HG02885 (cell line): ENCODE measurements at regions not wholly inside any gene's neighbourhood (a gene's known extent, or its start where the extent isn't known, plus 50 kb on each side); places are given as distances from the start of the nearest gene placed in this dataset.
"Not testable (repeated sequence)": the region's sequence is repeated elsewhere in the genome, so short reads cannot be mapped to it uniquely, and the experiment has no call there.

Experiments used
- ATAC-seq: cut with Tn5 transposase; IDR thresholded peaks from one replicate; pipeline ENCODE4 v1.9.1; 2021; ENCODE audit warnings: mild to moderate bottlenecking; ENCODE audit not compliant: unreplicated experiment, poor library complexity

GRCh38 chr6:120405947-120406346 lies 928.3 kb downstream of the TBC1D32 start:
- no peak for ATAC-seq

DNA sequence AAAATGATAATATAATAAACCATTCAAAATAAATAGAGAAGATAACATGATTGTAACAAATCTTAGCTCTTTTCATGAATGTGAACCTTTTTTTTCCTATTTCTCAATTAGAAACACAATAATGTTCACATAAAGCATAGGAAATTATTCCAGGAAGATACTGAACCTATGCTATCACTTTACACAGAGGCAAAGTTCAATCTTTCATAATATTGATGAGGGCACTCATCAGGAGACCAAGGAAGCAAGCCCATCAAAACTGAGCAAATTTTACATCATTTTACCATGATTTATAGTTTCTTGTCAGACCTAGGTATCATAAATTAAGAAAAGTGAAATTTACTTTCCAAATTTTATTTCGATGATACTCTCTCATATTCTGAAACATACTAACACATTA lies 938.5 kb downstream of the TBC1D32 start:
- ATAC-seq, result no peak

GRCh38 chr6:120395330-120395729 lies 939.0 kb downstream of the TBC1D32 start:
- ATAC-seq, result no peak

DNA sequence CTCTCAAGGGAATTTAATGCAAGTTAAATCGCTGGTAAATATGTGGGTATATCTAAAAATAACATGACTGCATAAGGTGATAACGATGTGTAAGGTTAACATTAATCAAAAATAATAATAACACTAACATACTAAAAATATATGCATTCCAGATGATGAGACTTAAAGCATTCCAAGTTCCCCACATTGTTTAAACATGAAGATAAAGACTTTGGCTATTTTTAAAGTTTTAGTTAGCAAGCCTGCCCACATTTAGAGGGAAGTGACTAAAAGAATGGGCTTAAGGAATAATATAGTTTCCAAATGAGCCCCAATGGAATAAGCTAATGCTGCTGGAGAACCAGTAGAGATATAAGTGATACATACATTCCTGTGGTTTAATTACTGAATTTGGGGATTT lies 941.3 kb downstream of the TBC1D32 start:
- ATAC-seq, result no peak

- ATAC-seq, result no peak
Measured at GRCh38 chr6:120384671-120385070, 949.6 kb downstream of the TBC1D32 start.

DNA sequence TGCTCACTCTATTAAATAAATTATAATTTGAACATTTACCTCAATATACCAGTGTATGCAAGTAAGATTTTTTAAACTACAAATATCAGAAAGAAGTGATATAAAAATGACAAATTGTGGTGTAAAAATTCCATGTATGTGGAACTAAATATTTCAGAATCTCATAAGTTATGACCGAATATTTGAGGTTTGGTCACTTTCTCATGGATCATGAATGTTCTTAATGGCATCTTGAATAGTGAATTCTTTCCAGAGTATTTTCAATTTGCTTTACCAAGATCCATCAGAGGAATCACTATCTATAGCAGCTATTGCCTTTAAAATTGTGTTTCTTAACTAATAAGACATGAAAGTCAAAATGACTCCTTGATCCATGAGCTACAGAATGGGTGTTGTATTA lies 950.6 kb downstream of the TBC1D32 start:
- no peak for ATAC-seq

- peak; percentile 91 for ATAC-seq
Measured at GRCh38 chr6:120378582-120379220, 955.6 kb downstream of the TBC1D32 start.

GRCh38 chr6:120373185-120373584 lies 961.1 kb downstream of the TBC1D32 start:
- no peak for ATAC-seq

DNA sequence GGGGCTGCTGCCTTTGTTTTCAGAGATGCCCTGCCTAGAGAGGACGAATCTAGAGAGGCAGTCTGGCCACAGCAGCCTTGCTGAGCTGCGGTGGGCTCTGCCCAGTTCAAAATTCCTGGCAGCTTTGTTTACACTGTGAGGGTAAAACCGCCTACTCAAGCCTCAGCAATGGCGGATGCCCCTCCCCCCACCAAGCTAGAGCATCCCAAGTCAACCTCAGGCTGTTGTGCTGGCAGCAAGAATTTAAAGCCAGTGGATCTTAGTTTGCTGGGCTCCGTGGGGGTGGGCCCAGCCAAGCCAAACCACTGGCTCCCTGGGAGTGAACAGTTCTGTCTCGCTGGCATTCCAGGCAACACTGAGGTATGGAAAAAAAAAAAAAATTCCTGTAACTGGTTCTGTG lies 970.9 kb downstream of the TBC1D32 start:
- no peak for ATAC-seq

DNA sequence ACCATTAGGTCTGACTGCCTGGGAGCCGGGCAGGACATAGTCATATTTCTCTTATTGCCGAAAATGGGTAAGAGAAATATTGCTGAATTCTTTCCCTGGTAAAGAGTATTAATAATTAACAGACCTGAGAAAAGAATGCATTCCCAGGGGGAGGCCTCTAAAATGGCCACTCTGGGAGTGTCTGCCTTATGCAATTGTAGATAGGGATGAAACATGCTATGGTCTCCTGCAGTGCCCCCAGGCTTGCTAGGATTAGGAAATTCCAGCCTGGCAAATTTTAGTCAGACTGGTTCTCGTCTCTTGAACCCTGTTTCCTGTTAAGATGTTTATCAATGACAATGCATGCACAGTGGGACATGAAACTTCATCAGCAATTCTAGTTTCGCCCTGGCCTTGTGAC lies 975.7 kb downstream of the TBC1D32 start:
- not testable (repeated sequence) for ATAC-seq

DNA sequence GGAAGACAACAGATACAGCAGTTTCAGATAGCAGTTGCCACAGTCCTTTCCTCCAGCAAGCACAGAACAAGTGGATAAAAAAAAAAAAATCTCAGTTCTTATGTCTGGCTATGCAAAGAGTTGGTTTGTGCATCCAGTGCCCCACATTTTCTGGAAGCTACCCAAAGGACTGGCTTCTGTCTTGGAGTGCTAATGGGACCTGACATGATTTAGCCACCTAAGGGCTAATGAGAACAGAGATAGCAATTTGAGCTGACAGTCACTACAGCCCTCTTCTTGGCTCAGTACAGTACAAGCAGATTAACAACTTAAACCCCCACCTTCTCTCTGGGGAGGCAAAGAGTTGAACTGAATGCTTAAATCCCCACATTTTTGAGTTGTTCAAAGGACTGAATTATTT lies 976.8 kb downstream of the TBC1D32 start:
- no peak for ATAC-seq

DNA sequence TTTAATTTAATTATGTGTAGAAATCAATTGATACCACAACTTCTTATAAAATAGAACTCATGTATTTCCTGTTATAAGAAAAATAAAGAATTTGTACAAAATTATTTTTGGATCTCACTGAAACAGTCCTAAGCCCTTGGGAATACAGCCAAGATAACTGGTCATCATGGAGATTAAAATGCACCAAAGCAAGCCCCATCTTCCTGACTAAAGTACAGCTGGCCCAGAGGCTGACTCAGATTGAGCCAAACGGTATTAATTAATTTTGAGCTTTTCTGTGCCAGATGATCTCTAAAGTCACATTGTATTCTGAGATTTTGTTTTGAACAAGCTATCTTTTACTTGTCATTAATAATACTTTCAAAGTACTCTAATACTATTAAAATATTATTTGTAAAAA lies 978.5 kb downstream of the TBC1D32 start:
- no peak for ATAC-seq

GRCh38 chr6:120354452-120355098 lies 979.7 kb downstream of the TBC1D32 start:
- ATAC-seq, result no peak

GRCh38 chr6:120352491-120352890 lies 981.8 kb downstream of the TBC1D32 start:
- ATAC-seq, result no peak

GRCh38 chr6:120348926-120349325 lies 985.4 kb downstream of the TBC1D32 start:
- ATAC-seq, result no peak

GRCh38 chr6:120328521-120328920 lies 979.0 kb upstream of the MAN1A1 start:
- ATAC-seq, result no peak

GRCh38 chr6:120320481-120321162 lies 971.1 kb upstream of the MAN1A1 start:
- no peak for ATAC-seq

DNA sequence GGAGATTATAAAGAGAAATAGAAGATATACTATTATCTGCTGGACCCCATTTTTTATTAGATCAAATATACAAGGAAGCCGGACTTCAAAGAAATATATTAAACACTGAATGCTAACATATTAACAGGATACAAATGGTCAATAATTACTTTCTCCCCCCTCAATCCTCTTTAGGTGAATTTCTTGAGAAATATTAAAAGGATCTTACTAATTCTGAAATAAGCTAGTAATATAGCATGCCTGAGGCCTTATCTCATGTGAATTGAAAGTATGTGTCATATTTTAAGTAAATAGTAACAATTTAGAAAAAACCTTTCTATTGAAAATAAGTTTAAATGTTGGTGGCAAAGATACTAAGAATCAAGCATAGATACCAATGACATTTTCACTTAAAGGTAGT lies 954.7 kb upstream of the MAN1A1 start:
- no peak for ATAC-seq

DNA sequence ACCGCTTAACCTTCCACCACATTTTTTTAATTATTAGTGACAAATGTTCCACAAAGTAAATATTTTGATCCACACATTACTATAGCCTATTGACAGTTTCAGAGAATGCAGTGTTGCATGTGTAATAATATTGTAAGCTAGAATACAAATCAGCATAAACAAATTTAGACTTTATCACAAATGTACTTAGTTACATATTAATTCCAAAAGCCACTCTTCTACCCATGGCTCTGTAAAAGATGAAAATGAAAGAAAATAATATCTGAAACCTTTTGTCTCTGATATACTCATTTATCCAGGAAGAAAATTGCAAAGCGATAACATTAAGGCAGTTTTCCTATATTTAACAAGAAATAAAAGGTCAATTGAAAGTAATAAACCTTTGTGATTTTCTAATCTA lies 954.0 kb upstream of the MAN1A1 start:
- ATAC-seq, result no peak

- ATAC-seq, result no peak
Measured at GRCh38 chr6:120302041-120302440, 952.5 kb upstream of the MAN1A1 start.

DNA sequence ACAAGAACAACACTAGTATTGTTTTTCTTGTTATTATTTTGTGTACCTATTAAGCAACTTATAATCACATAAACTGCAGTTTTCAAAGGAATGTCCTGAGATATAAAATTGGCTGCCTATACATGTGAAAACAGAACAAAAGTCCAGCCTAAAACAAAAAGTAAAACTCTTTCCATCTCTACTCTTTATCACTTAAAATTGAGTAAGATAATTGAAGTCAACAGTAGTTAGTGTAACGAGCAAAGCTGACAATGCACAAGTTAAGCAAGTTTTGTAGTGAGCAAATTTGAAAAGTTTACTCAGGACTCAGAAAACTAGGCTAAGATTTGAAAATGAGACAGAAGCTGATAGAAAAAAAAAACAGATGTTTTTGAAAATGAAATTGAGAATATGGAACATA lies 941.4 kb upstream of the MAN1A1 start:
- ATAC-seq, result no peak

DNA sequence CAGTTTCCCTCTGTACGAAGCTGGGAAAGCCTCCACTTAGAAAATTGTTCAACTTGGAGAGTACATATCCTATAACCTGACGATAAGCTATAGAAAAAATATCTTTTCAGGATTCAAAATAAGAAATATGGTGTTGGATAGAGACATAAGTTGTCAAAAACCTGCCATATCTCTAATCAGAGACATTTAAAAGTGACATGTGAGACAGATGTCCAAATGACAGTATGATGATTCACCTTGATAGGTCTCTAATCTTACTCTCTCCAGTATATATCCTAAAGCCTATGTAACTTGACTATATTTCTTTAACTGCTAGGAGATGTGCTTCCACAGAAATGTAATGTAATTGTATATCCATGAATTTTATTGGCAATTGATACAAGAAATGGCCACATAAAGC lies 932.4 kb upstream of the MAN1A1 start:
- no peak for ATAC-seq
